HCT116 (cell line): ENCODE measurements at regions not wholly inside any gene's neighbourhood (a gene's known extent, or its start where the extent isn't known, plus 50 kb on each side); places are given as distances from the start of the nearest gene placed in this dataset.

Experiments
- ATAC-seq: fragments of 200-7000 bp; cut with Tn5 transposase; 2 replicates; pipeline ENCODE4 v1.9.1; 2020; ENCODE audit warnings: mild to moderate bottlenecking, moderate library complexity
- BruUV-seq: library from RNA; stranded (reverse); fragments of 400-500 nt; replicated peaks from 2 replicates; lab custom pipeline; 2021; lab: Mats Ljungman, UMichigan
- CTCF ChIA-PET: fragments of 300-600 bp; sonication (Branson Sonifier 250); formaldehyde crosslinking; loops from one replicate; lab custom pipeline; 2021; ENCODE audit warnings: antibody characterized with exemption; lab: Charles Lee
- POLR2A ChIA-PET: fragments of 300-600, 350-600 bp; sonication (Branson Sonifier 250); formaldehyde crosslinking; loops from one replicate; lab custom pipeline; 2021; ENCODE audit warnings: antibody characterized with exemption; lab: Charles Lee
- RAD21 ChIA-PET, 2 experiments: fragments of 300-600 bp; sonication (Branson Sonifier 250); formaldehyde crosslinking; loops; one replicate each; lab custom pipeline; 2023; ENCODE audit warnings: low total read pairs in 2 of 2; ENCODE audit not compliant: uncharacterized antibody in 2 of 2, unreplicated experiment in 2 of 2, low non-redundant PET in 1 of 2; lab: Charles Lee
- DNase-seq: peaks from one replicate; pipeline ENCODE4 v3.0.0-alpha.2; 2010; ENCODE audit warnings: low read depth, low spot score
- H2AFZ ChIP-seq: fragments of 200-600 bp; shearing (Covaris generic), sonication (generic); 2 replicates; pipeline ENCODE4 v1.6.1; 2017; ENCODE audit warnings: low read depth, mixed run types, mixed read lengths, antibody characterized with exemption, low read length; ENCODE audit not compliant: poor library complexity, severe bottlenecking
- H3K27ac ChIP-seq: 2 replicates; pipeline ENCODE4 v1.5.1; 2012; ENCODE audit warnings: low read depth, low read length
- H3K27me3 ChIP-seq: fragments of 200-600 bp; sonication (generic); 2 replicates; pipeline ENCODE4 v1.6.1; 2016; ENCODE audit warnings: mixed run types, low read length, mixed read lengths; ENCODE audit not compliant: insufficient read depth
- H3K36me3 ChIP-seq, 2 experiments: fragments of 200-500 bp in 1 of 2; fragments of 200-600 bp in 1 of 2; sonication (Bioruptor generic) in 1 of 2; sonication (generic) in 1 of 2; 2 replicates each; pipeline versions ENCODE4 v1.5.1 to v1.6.1; 2014 to 2016; ENCODE audit warnings: low read length in 2 of 2, inconsistent platforms in 1 of 2, mixed read lengths in 1 of 2, mixed run types in 1 of 2; ENCODE audit not compliant: insufficient read depth in 2 of 2, control insufficient read depth in 1 of 2
- H3K4me1 ChIP-seq, 2 experiments: fragments of 200-600 bp in 1 of 2; sonication (generic) in 1 of 2; 2 replicates each; pipeline versions ENCODE4 v1.5.1 to v1.6.1; 2012 to 2017; ENCODE audit warnings: low read length in 2 of 2, inconsistent platforms in 1 of 2, mild to moderate bottlenecking in 1 of 2, mixed read lengths in 1 of 2, mixed run types in 1 of 2, moderate library complexity in 1 of 2; ENCODE audit not compliant: insufficient read depth in 2 of 2, control insufficient read depth in 1 of 2
- H3K4me2 ChIP-seq: fragments of 200-600 bp; sonication (generic); 2 replicates; pipeline ENCODE4 v1.6.1; 2017; ENCODE audit warnings: mixed run types, low read length, mixed read lengths
- H3K4me3 ChIP-seq, 2 experiments: fragments of 200-600 bp in 1 of 2; sonication (generic) in 1 of 2; replicated peaks in 1 of 2; 2 replicates each; pipeline ENCODE4 v1.5.1; 2011 to 2016; ENCODE audit warnings: low read length in 2 of 2, control low read depth in 1 of 2, low read depth in 1 of 2, mild to moderate bottlenecking in 1 of 2, mixed read lengths in 1 of 2, mixed run types in 1 of 2
- H3K79me2 ChIP-seq: fragments of 200-600 bp; sonication (generic); 2 replicates; pipeline ENCODE4 v1.6.1; 2017; ENCODE audit warnings: mild to moderate bottlenecking, mixed run types, low read length, moderate library complexity, mixed read lengths; ENCODE audit not compliant: insufficient read depth
- H3K9ac ChIP-seq: fragments of 200-600 bp; sonication (generic); 2 replicates; pipeline ENCODE4 v1.6.1; 2016; ENCODE audit warnings: low read length, mixed read lengths
- H3K9me2 ChIP-seq: fragments of 200-600 bp; sonication (generic), shearing (Covaris generic); 2 replicates; pipeline ENCODE4 v1.6.1; 2017; ENCODE audit warnings: mixed run types, mild to moderate bottlenecking, moderate library complexity; ENCODE audit not compliant: insufficient read depth
- H3K9me3 ChIP-seq, 2 experiments: fragments of 200-500 bp in 1 of 2; fragments of 200-600 bp in 1 of 2; sonication (Bioruptor generic) in 1 of 2; sonication (generic) in 1 of 2; 2 replicates each; pipeline ENCODE4 v1.6.1; 2014 to 2017; ENCODE audit warnings: low read length in 2 of 2, mixed read lengths in 2 of 2, inconsistent platforms in 1 of 2, low read depth in 1 of 2, mild to moderate bottlenecking in 1 of 2, mixed run types in 1 of 2, moderate library complexity in 1 of 2; ENCODE audit not compliant: control insufficient read depth in 1 of 2, insufficient read depth in 1 of 2
- H4K20me1 ChIP-seq: fragments of 200-600 bp; sonication (generic), shearing (Covaris generic); 2 replicates; pipeline ENCODE4 v1.6.1; 2017; ENCODE audit warnings: mixed run types, mild to moderate bottlenecking, moderate library complexity; ENCODE audit not compliant: insufficient read depth
- CBX3 ChIP-seq: IDR thresholded peaks from 2 replicates; pipeline ENCODE4 v1.6.1; 2012; ENCODE audit warnings: low read depth
- ELF1 ChIP-seq: IDR thresholded peaks from 2 replicates; pipeline ENCODE4 v1.6.1; 2012; ENCODE audit warnings: low read depth, borderline replicate concordance
- EZH2phosphoT487 ChIP-seq: fragments of 200-600 bp; IDR thresholded peaks from 2 replicates; pipeline ENCODE4 v1.6.1; 2018; ENCODE audit warnings: antibody characterized with exemption, borderline replicate concordance
- FOSL1 ChIP-seq: IDR thresholded peaks from 2 replicates; pipeline ENCODE4 v1.6.1; 2012; ENCODE audit warnings: low read depth
- SIN3A ChIP-seq: IDR thresholded peaks from 2 replicates; pipeline ENCODE4 v1.6.1; 2012; ENCODE audit warnings: low read depth
- SP1 ChIP-seq: IDR thresholded peaks from 2 replicates; pipeline ENCODE4 v1.6.1; 2012; ENCODE audit warnings: low read depth
- YY1 ChIP-seq: IDR thresholded peaks from 2 replicates; pipeline ENCODE4 v1.6.1; 2011; ENCODE audit warnings: low read length, low read depth, moderate library complexity, mild to moderate bottlenecking; ENCODE audit not compliant: insufficient replicate concordance; ENCODE audit errors: extremely low read depth
- ZNF274 ChIP-seq: fragments of 200-500 bp; sonication (Bioruptor generic); IDR thresholded peaks from 2 replicates; pipeline ENCODE4 v1.6.1; 2014; ENCODE audit warnings: mild to moderate bottlenecking, low read depth, low read length, inconsistent platforms
- intact Hi-C: fragments of 100-400 bp; cut with micrococcal nuclease; formaldehyde crosslinking; loops from 2 replicates; pipeline ENCODE4 v1.10.0; 2022
- TF ChIP-seq, protein P1 (sequence below), 3 experiments: fragments of 200-600 bp in 1 of 3; sonication (generic) in 1 of 3; IDR thresholded peaks in 2 of 3; conservative IDR thresholded peaks in 1 of 3; 2 replicates each; pipeline ENCODE4 v1.5.1; 2012 to 2017; ENCODE audit warnings: low read depth in 2 of 3, low read length in 2 of 3, antibody characterized with exemption in 1 of 3, borderline replicate concordance in 1 of 3, control low read depth in 1 of 3, mild to moderate bottlenecking in 1 of 3, mixed read lengths in 1 of 3, mixed run types in 1 of 3, moderate library complexity in 1 of 3; ENCODE audit not compliant: insufficient read depth in 1 of 3
- TF ChIP-seq, protein P2 (sequence below): IDR thresholded peaks from 2 replicates; pipeline ENCODE4 v1.6.1; 2011; ENCODE audit warnings: mild to moderate bottlenecking, low read length, moderate library complexity; ENCODE audit not compliant: insufficient replicate concordance; ENCODE audit errors: extremely low read depth

DNA sequence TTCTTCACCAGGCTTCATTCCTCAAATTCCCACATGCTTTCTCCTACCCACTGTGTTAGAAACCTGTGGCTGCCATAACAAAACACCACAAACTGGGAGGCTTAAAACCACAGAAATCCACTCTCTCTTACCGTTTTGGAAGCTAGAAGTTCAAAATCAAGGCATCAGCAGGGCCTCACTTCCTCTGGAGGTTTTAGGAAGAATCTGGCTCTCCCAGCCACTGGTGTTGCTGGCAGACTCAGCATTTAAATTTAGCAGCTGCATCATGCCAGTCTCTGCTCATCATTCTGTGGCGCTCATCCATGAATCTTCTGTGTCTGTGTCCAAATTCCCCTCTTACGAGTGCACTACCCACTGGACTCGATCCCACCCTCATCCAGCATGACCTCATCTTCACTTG, 248.5 kb downstream of the ZNF516 start:
- RAD21 ChIA-PET = no interaction called here
- no peak for ATAC-seq
- no peak overlapping the region for H3K27ac ChIP-seq
- H4K20me1 ChIP-seq = no peaks in the 10 kb centered on the region
- POLR2A ChIA-PET = no interaction called here
- CTCF ChIA-PET = no interaction called here
- no peaks in the 10 kb centered on the region for H3K36me3 ChIP-seq
- H3K9me2 ChIP-seq = no peaks in the 10 kb centered on the region
- no peak overlapping the region for H3K4me2 ChIP-seq
- no peak overlapping the region for H3K9ac ChIP-seq
- no peak for DNase-seq
- no peaks in the 10 kb centered on the region for H3K4me1 ChIP-seq
- intact Hi-C loops = no loop called here
- no peak overlapping the region for H2AFZ ChIP-seq
- TF ChIP-seq EZH2phosphoT487 (no peak), FOSL1 (no peak), ZNF274 (no peak), SP1 (no peak), SIN3A (no peak), ELF1 (no peak), CBX3 (no peak), YY1 (no peak)
- TF ChIP-seq, protein P1, sequence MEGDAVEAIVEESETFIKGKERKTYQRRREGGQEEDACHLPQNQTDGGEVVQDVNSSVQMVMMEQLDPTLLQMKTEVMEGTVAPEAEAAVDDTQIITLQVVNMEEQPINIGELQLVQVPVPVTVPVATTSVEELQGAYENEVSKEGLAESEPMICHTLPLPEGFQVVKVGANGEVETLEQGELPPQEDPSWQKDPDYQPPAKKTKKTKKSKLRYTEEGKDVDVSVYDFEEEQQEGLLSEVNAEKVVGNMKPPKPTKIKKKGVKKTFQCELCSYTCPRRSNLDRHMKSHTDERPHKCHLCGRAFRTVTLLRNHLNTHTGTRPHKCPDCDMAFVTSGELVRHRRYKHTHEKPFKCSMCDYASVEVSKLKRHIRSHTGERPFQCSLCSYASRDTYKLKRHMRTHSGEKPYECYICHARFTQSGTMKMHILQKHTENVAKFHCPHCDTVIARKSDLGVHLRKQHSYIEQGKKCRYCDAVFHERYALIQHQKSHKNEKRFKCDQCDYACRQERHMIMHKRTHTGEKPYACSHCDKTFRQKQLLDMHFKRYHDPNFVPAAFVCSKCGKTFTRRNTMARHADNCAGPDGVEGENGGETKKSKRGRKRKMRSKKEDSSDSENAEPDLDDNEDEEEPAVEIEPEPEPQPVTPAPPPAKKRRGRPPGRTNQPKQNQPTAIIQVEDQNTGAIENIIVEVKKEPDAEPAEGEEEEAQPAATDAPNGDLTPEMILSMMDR (IDR thresholded peaks at IDR 0.05 in 2 of 3, conservative IDR thresholded peaks at IDR 0.05 in 1 of 3; ENCODE audit: borderline replicate concordance in 1 of 3, insufficient read depth in 1 of 3, low read depth in 2 of 3, low read length in 2 of 3) = no peak
- TF ChIP-seq, protein P2, sequence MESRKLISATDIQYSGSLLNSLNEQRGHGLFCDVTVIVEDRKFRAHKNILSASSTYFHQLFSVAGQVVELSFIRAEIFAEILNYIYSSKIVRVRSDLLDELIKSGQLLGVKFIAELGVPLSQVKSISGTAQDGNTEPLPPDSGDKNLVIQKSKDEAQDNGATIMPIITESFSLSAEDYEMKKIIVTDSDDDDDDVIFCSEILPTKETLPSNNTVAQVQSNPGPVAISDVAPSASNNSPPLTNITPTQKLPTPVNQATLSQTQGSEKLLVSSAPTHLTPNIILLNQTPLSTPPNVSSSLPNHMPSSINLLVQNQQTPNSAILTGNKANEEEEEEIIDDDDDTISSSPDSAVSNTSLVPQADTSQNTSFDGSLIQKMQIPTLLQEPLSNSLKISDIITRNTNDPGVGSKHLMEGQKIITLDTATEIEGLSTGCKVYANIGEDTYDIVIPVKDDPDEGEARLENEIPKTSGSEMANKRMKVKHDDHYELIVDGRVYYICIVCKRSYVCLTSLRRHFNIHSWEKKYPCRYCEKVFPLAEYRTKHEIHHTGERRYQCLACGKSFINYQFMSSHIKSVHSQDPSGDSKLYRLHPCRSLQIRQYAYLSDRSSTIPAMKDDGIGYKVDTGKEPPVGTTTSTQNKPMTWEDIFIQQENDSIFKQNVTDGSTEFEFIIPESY = no peak
- BruUV-seq = no TSS peak
- H3K79me2 ChIP-seq = no peaks in the 10 kb centered on the region
- no peaks in the 10 kb centered on the region for H3K9me3 ChIP-seq
- H3K4me3 ChIP-seq = no peak overlapping the region
- H3K27me3 ChIP-seq = peaks cover 5% of the 10 kb centered on the region; the same call in 1 of the 2 replicates
